ENCODE measurements at regions not wholly inside any gene's neighbourhood (a gene's known extent, or its start where the extent isn't known, plus 50 kb on each side); places are given as distances from the start of the nearest gene placed in this dataset.

DNA sequence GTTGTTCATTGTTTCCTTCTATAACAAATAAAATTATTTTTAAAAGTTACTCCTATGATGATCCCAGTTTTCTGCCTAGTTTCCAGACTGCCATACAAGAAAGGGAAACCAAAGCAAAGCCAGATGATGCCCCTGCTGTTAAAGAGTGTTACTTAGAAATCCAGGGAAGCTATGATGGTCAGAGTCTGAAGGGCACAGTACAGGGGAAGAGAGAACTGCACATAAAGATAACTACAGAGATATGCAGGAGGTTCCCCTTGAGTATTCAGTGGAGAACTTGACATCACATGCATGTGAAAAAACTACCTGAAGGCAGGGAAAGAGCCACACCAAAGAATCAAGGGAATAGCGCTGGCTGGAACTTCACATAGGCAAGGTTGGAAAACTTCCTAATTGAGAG lies 494.2 kb upstream of the FSTL5 start:
- H3K27ac ChIP-seq = no peak overlapping the region
- TF ChIP-seq ZFX (IDR thresholded peaks at IDR 0.05; ENCODE audit: borderline replicate concordance) = no peak
- TF ChIP-seq, protein P1, sequence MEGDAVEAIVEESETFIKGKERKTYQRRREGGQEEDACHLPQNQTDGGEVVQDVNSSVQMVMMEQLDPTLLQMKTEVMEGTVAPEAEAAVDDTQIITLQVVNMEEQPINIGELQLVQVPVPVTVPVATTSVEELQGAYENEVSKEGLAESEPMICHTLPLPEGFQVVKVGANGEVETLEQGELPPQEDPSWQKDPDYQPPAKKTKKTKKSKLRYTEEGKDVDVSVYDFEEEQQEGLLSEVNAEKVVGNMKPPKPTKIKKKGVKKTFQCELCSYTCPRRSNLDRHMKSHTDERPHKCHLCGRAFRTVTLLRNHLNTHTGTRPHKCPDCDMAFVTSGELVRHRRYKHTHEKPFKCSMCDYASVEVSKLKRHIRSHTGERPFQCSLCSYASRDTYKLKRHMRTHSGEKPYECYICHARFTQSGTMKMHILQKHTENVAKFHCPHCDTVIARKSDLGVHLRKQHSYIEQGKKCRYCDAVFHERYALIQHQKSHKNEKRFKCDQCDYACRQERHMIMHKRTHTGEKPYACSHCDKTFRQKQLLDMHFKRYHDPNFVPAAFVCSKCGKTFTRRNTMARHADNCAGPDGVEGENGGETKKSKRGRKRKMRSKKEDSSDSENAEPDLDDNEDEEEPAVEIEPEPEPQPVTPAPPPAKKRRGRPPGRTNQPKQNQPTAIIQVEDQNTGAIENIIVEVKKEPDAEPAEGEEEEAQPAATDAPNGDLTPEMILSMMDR (IDR thresholded peaks at IDR 0.05) = no peak

GRCh38 chr4:162650166-162650565 lies 486.4 kb upstream of the FSTL5 start:
- TF ChIP-seq, protein P1 (IDR thresholded peaks at IDR 0.05) = no peak
- no peak for TF ChIP-seq ZFX (IDR thresholded peaks at IDR 0.05; ENCODE audit: borderline replicate concordance)

DNA sequence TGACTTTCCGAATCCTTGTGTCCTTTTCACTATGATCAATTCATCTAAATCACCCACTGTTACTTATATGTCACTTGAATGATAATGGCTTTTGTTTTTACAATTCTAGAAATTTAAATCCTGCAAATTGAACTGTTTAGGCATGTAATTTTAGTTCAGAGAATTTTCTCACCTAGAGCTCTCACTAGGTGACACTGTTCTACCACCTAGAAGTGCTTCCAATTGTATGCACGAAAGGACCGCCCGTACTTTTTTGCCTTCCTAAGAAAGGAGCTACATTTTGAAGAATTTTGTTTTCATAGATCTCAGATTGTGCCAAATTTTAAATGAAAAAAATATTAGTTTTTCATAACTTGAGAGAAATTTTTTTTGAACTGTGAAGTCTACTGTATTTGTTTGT lies 481.6 kb upstream of the FSTL5 start:
- TF ChIP-seq ZFX (IDR thresholded peaks at IDR 0.05; ENCODE audit: borderline replicate concordance) = no peak
- TF ChIP-seq, protein P1 (IDR thresholded peaks at IDR 0.05) = peak; percentile 32
- H3K27ac ChIP-seq = no peak overlapping the region

More at GRCh38 chr4:162650166-162650565, 486.4 kb upstream of the FSTL5 start:
- H3K27ac ChIP-seq = no peak overlapping the region

DNA sequence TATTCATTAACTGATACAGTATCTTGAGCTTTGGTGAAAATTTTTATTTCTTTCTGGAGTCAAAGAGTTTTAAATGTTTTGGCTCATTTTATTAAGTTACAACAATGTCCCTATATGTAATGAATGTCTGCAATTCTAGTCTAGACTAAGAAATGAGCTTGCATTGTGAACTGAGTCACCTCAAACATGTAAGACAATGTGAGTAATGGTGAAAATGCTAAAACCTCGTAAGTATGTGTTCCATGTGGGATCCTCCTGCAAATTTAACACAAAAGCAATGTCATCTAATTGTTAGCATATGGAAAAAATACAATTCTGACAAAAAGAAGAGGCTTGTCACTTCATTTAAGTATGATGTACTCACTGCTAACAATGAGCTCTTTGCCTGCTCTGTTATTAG lies 480.5 kb upstream of the FSTL5 start:
- TF ChIP-seq, protein P1 (IDR thresholded peaks at IDR 0.05) = no peak
- TF ChIP-seq ZFX (IDR thresholded peaks at IDR 0.05; ENCODE audit: borderline replicate concordance) = no peak
- no peak overlapping the region for H3K27ac ChIP-seq

DNA sequence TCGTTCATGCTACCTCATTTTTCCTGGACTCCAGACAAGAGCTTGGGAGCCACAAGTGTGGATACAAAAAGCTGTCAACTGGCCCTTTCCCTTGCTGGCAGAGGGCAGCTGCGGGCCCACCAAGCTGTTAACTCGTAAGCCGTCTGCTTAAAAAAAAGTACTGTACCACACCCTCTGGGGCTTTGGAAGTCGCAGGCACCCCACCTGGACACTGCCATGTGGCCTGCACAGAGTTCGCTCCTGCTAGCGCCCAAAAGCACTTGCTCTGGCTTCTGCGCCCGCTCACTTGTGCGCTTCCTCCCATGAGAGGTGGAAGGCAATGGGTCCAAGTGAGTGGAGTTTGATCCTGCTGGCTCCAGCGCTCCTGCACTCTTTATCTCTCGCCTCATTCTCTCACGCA lies 476.4 kb upstream of the FSTL5 start:
- no peak overlapping the region for H3K27ac ChIP-seq
- TF ChIP-seq, protein P1 (IDR thresholded peaks at IDR 0.05) = no peak
- no peak for TF ChIP-seq ZFX (IDR thresholded peaks at IDR 0.05; ENCODE audit: borderline replicate concordance)

- no peak overlapping the region for H3K27ac ChIP-seq
- TF ChIP-seq ZFX (IDR thresholded peaks at IDR 0.05; ENCODE audit: borderline replicate concordance) = no peak
- TF ChIP-seq, protein P1 (IDR thresholded peaks at IDR 0.05) = no peak
Measured at GRCh38 chr4:162634390-162634789, 470.6 kb upstream of the FSTL5 start.

DNA sequence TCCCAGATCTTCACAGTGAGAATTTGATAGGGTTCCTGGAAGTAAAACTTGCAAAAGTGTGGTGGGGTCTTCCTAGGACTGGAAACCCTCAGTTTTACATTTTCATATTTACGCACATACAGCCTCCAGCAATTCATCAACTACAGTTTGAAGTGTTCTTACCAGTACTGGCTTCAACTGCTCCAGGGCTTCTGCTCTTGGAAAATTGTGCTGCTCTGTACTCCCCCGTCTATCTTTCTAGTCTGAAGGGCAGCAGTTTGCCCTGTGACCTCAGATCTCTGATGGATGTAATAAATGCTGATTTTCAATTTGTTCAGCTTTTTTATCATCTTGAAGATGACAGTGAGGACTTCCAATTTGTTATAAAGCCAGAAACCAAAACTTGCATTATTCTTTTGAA lies 458.9 kb upstream of the FSTL5 start:
- H3K27ac ChIP-seq = no peak overlapping the region
- no peak for TF ChIP-seq ZFX (IDR thresholded peaks at IDR 0.05; ENCODE audit: borderline replicate concordance)
- TF ChIP-seq, protein P1 (IDR thresholded peaks at IDR 0.05) = no peak

Measured in 22Rv1 (cell line).